Esophagus muscularis mucosa (tissue), 4 donors: ENCODE measurements at regions not wholly inside any gene's neighbourhood (a gene's known extent, or its start where the extent isn't known, plus 50 kb on each side); places are given as distances from the start of the nearest gene placed in this dataset.

Source experiments
- DNase-seq: peaks from one replicate; pipeline ENCODE4 v3.0.0-alpha.2; 2017; ENCODE audit errors: extremely low spot score
- H3K27ac ChIP-seq, 4 donors: fragments of 200-600 bp; sonication (generic); replicated peaks in 1 of 4; 1 replicate in 3 of 4; 2 replicates in 1 of 4; pipeline ENCODE4 v1.5.1; 2016 to 2019; ENCODE audit warnings: mild to moderate bottlenecking in 1 of 4
- H3K27me3 ChIP-seq, 4 donors: fragments of 200-600 bp; sonication (generic); one replicate each; pipeline versions ENCODE4 v1.5.1 to v1.6.0; 2016 to 2019
- H3K36me3 ChIP-seq, 4 donors: fragments of 200-600 bp; sonication (generic); one replicate each; pipeline ENCODE4 v1.5.1; 2016 to 2019
- H3K4me1 ChIP-seq, 4 donors: fragments of 200-600 bp; sonication (generic); one replicate each; pipeline ENCODE4 v1.5.1; 2016 to 2019
- H3K4me3 ChIP-seq, 4 donors: fragments of 200-600 bp; sonication (generic); 1 replicate in 2 of 4; 2 replicates in 2 of 4; pipeline ENCODE4 v1.5.1; 2016 to 2019; ENCODE audit warnings: mild to moderate bottlenecking in 4 of 4, moderate library complexity in 1 of 4
- H3K9me3 ChIP-seq, 4 donors: fragments of 200-600 bp; sonication (generic); 1 replicate in 3 of 4; 2 replicates in 1 of 4; pipeline ENCODE4 v1.5.1; 2016 to 2019
- EP300 ChIP-seq: sonication (generic); formaldehyde crosslinking; IDR thresholded peaks from one replicate; pipeline ENCODE4 v1.6.1; 2017; ENCODE audit warnings: antibody characterized with exemption
- POLR2A ChIP-seq: fragments of 450-650 bp; IDR thresholded peaks from one replicate; pipeline ENCODE4 v1.6.1; 2017; ENCODE audit warnings: antibody characterized with exemption, moderate library complexity, mild to moderate bottlenecking, low read depth
- POLR2AphosphoS5 ChIP-seq, 2 donors: sonication (generic); formaldehyde crosslinking; IDR thresholded peaks; one replicate each; pipeline ENCODE4 v1.6.1; 2017; ENCODE audit warnings: antibody characterized with exemption in 2 of 2
- WGBS: methylation state at CpG from one replicate; pipeline ENCODE4 v1.1.5; 2018; 5-methylcytosine and 5-hydroxymethylcytosine counted together
- intact Hi-C: fragments of 100-400 bp; cut with DNase I; formaldehyde crosslinking; loops from one replicate; pipeline ENCODE4 v1.15.1; 2023
- TF ChIP-seq, protein P1 (sequence below), 3 experiments: fragments of 200-600 bp in 2 of 3; fragments of 450-650 bp in 1 of 3; sonication (generic) in 2 of 3; IDR thresholded peaks; one replicate each; pipeline ENCODE4 v1.5.1; 2017 to 2019; ENCODE audit warnings: antibody characterized with exemption in 3 of 3, mild to moderate bottlenecking in 2 of 3, moderate library complexity in 1 of 3

DNA sequence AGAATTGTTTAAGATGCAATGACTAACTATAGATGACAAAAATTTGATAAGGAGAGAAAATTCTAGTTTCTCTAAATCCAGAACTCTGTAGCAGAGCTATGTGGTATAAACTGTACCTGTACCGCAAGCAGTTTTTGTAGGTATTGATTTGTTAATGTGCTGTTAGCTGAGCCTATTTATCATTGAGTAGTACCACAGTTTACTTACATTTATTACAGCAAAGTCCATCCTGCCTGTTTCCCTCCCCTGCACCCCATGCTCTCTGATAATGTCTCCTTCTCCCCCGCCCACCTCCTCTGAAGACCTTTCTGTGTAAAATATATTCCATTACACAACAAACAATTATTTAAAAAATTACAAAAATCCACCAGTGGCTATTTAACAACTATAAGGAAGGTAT is 170.6 kb downstream of the RNF152 start:
- Histone ChIP-seq H3K27me3 (no peaks in the 10 kb centered on the region), H3K4me3 (no peak overlapping the region), H3K36me3 (no peaks in the 10 kb centered on the region), H3K9me3 (no peaks in the 10 kb centered on the region), H3K27ac (no peak overlapping the region), H3K4me1 (no peaks in the 10 kb centered on the region)
- DNase-seq = no peak
- WGBS = 97% methylated on average over 2 of the region's 2 CpGs
- TF ChIP-seq EP300 (no peak), POLR2AphosphoS5 (IDR thresholded peaks at IDR 0.05) (no peak), POLR2A (no peak)
- TF ChIP-seq, protein P1, sequence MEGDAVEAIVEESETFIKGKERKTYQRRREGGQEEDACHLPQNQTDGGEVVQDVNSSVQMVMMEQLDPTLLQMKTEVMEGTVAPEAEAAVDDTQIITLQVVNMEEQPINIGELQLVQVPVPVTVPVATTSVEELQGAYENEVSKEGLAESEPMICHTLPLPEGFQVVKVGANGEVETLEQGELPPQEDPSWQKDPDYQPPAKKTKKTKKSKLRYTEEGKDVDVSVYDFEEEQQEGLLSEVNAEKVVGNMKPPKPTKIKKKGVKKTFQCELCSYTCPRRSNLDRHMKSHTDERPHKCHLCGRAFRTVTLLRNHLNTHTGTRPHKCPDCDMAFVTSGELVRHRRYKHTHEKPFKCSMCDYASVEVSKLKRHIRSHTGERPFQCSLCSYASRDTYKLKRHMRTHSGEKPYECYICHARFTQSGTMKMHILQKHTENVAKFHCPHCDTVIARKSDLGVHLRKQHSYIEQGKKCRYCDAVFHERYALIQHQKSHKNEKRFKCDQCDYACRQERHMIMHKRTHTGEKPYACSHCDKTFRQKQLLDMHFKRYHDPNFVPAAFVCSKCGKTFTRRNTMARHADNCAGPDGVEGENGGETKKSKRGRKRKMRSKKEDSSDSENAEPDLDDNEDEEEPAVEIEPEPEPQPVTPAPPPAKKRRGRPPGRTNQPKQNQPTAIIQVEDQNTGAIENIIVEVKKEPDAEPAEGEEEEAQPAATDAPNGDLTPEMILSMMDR (IDR thresholded peaks at IDR 0.05) = no peak
- intact Hi-C loops = no loop called here

GRCh38 chr18:61720496-61720895 is 172.3 kb downstream of the RNF152 start:
- no peak for DNase-seq
- whole genome bisulfite sequencing = 75% methylated on average over 5 of the region's 5 CpGs
- no peak overlapping the region for H3K4me3 ChIP-seq
- intact Hi-C loops = no loop called here
- no peaks in the 10 kb centered on the region for H3K9me3 ChIP-seq
- no peaks in the 10 kb centered on the region for H3K27me3 ChIP-seq
- TF ChIP-seq POLR2AphosphoS5 (IDR thresholded peaks at IDR 0.05) (no peak), EP300 (no peak), POLR2A (no peak)
- TF ChIP-seq, protein P1 (IDR thresholded peaks at IDR 0.05) = no peak
- no peak overlapping the region for H3K27ac ChIP-seq
- H3K36me3 ChIP-seq = no peaks in the 10 kb centered on the region
- no peaks in the 10 kb centered on the region for H3K4me1 ChIP-seq

- H3K9me3 ChIP-seq = no peaks in the 10 kb centered on the region
- TF ChIP-seq POLR2A (no peak), EP300 (no peak), POLR2AphosphoS5 (IDR thresholded peaks at IDR 0.05) (no peak)
- TF ChIP-seq, protein P1 (IDR thresholded peaks at IDR 0.05) = no peak
- H3K4me1 ChIP-seq = no peaks in the 10 kb centered on the region
- no peaks in the 10 kb centered on the region for H3K36me3 ChIP-seq
- DNase-seq = no peak
- no peak overlapping the region for H3K4me3 ChIP-seq
- no peak overlapping the region for H3K27ac ChIP-seq
- intact Hi-C loops = no loop called here
- 87% methylated on average over 1 of the region's 1 CpG for WGBS
- H3K27me3 ChIP-seq = no peaks in the 10 kb centered on the region
Measured at GRCh38 chr18:61719671-61720070, 173.1 kb downstream of the RNF152 start.

DNA sequence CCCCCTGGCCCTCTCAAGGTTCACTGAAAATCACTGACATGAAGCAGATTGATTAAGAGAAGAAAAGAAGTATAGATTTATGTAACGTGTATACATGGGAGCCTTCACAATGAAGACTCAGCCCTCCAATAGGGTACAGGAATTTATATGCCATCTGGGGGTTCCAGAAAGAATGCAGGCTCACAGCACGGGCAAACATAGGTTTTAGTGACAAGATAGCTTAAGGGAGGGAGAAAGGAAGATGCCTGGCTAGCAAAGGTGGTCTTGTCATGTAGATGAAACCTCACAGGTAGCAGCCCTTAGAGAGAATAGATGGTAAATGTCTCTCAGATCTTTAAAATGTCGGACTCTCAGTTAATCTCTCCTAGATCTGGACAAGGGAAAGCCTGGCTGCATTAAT is 173.9 kb downstream of the RNF152 start:
- TF ChIP-seq EP300 (no peak), POLR2AphosphoS5 (IDR thresholded peaks at IDR 0.05) (no peak), POLR2A (no peak)
- TF ChIP-seq, protein P1 (IDR thresholded peaks at IDR 0.05) = no peak
- Histone ChIP-seq H3K4me3 (no peak overlapping the region), H3K9me3 (no peaks in the 10 kb centered on the region), H3K36me3 (no peaks in the 10 kb centered on the region), H3K27ac (no peak overlapping the region), H3K4me1 (no peaks in the 10 kb centered on the region), H3K27me3 (no peaks in the 10 kb centered on the region)
- intact Hi-C loops = no loop called here
- DNase-seq = no peak
- WGBS = 60% methylated on average over 3 of the region's 3 CpGs

GRCh38 chr18:61714421-61714820 is 178.4 kb downstream of the RNF152 start:
- Histone ChIP-seq H3K4me1 (no peaks in the 10 kb centered on the region), H3K36me3 (no peaks in the 10 kb centered on the region), H3K27me3 (no peaks in the 10 kb centered on the region), H3K4me3 (no peak overlapping the region), H3K9me3 (no peaks in the 10 kb centered on the region), H3K27ac (no peak overlapping the region)
- no peak for DNase-seq
- 100% methylated on average over 1 of the region's 1 CpG for WGBS
- intact Hi-C loops = no loop called here
- no peak for TF ChIP-seq EP300
- TF ChIP-seq, protein P1 (IDR thresholded peaks at IDR 0.05) = no peak
- no peak for TF ChIP-seq POLR2A
- no peak for TF ChIP-seq POLR2AphosphoS5 (IDR thresholded peaks at IDR 0.05)
